PFSK-1 (cell line): ENCODE measurements at regions not wholly inside any gene's neighbourhood (a gene's known extent, or its start where the extent isn't known, plus 50 kb on each side); places are given as distances from the start of the nearest gene placed in this dataset.

Experiments
- FOXP2 ChIP-seq: optimal IDR thresholded peaks from 2 replicates; pipeline ENCODE3; 2011; ENCODE audit warnings: borderline replicate concordance, control low read depth, inconsistent platforms; ENCODE audit not compliant: insufficient read depth; ENCODE audit errors: extremely low read length, extremely low read depth
- POLR2AphosphoS5 ChIP-seq: IDR thresholded peaks from 2 replicates; pipeline ENCODE4 v1.6.1; 2012; ENCODE audit warnings: low read depth, mild to moderate bottlenecking, control low read depth, low read length, moderate library complexity
- SIN3A ChIP-seq: IDR thresholded peaks from 2 replicates; pipeline ENCODE4 v1.6.1; 2012; ENCODE audit warnings: mild to moderate bottlenecking, low read length, moderate library complexity, borderline replicate concordance; ENCODE audit not compliant: insufficient read depth
- TAF1 ChIP-seq: IDR thresholded peaks from 2 replicates; pipeline ENCODE4 v1.6.1; 2012; ENCODE audit warnings: low read length, control low read depth, borderline replicate concordance; ENCODE audit not compliant: insufficient read depth

DNA sequence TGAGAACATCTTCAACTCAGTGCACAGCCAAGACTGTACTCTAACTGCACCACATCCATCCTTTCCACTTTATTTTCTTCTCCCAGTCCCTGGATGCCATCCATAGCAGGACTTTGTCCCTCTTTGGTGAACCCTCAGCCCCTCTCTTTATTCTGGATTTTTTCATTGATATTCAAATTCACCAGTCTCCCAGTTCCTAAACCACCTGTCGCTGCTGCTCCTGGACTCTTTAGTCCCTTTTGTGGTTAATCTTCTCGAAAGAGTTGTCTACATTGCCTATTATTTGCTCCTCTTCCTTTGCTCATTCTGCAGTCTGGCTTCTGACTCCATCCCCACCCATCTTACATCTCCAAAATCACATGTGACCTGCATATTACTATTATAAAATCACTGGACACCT lies 59.4 kb upstream of the ZSWIM6 start:
- TF ChIP-seq POLR2AphosphoS5 (no peak), SIN3A (no peak), TAF1 (no peak), FOXP2 (no peak)
